Chondrocyte (in vitro differentiated cells): ENCODE measurements at regions not wholly inside any gene's neighbourhood (a gene's known extent, or its start where the extent isn't known, plus 50 kb on each side); places are given as distances from the start of the nearest gene placed in this dataset.

Experiments
- DNase-seq: peaks from one replicate; pipeline ENCODE4 v3.0.0; 2021; ENCODE audit warnings: mixed read lengths, low spot score
- H3K27ac Mint-ChIP-seq: one replicate; pipeline ENCODE4 v1.8.0; 2021; ENCODE audit warnings: mild to moderate bottlenecking, moderate library complexity, mixed read lengths; ENCODE audit not compliant: unreplicated experiment
- H3K27me3 Mint-ChIP-seq: 2 replicates; pipeline ENCODE4 v1.8.0; 2021; ENCODE audit warnings: low read depth, mixed read lengths
- H3K36me3 Mint-ChIP-seq: 2 replicates; pipeline ENCODE4 v1.8.0; 2021; ENCODE audit warnings: low read depth, mixed read lengths
- H3K4me1 Mint-ChIP-seq: 2 replicates; pipeline ENCODE4 v1.8.0; 2021; ENCODE audit warnings: low read depth, mild to moderate bottlenecking, mixed read lengths
- H3K4me3 Mint-ChIP-seq: one replicate; pipeline ENCODE4 v1.8.0; 2021; ENCODE audit warnings: mild to moderate bottlenecking, moderate library complexity, mixed read lengths; ENCODE audit not compliant: unreplicated experiment
- H3K9me3 Mint-ChIP-seq: 2 replicates; pipeline ENCODE4 v1.8.0; 2021; ENCODE audit warnings: low read depth, mixed read lengths
- CTCF ChIP-seq: fragments of 200-600 bp; sonication (generic); IDR thresholded peaks from 2 replicates; pipeline ENCODE4 v1.5.0; 2021; ENCODE audit warnings: antibody characterized with exemption, mild to moderate bottlenecking, moderate library complexity

- Mint-ChIP-seq H3K9me3 (peaks cover 10% of the 10 kb centered on the region), H3K4me3 (no peak overlapping the region), H3K27me3 (no peaks in the 10 kb centered on the region), H3K27ac (no peak overlapping the region), H3K4me1 (no peaks in the 10 kb centered on the region), H3K36me3 (no peaks in the 10 kb centered on the region)
- TF ChIP-seq CTCF: no peak
- peak; percentile 83 for DNase-seq
Measured at GRCh38 chr2:117055499-117056375, 758.8 kb upstream of the DDX18 start.

GRCh38 chr2:117056376-117056748 is 758.1 kb upstream of the DDX18 start:
- H3K36me3 Mint-ChIP-seq: no peaks in the 10 kb centered on the region
- H3K4me1 Mint-ChIP-seq: no peaks in the 10 kb centered on the region
- no peak for TF ChIP-seq CTCF
- H3K9me3 Mint-ChIP-seq: peaks cover 10% of the 10 kb centered on the region
- no peak overlapping the region for H3K4me3 Mint-ChIP-seq
- no peak overlapping the region for H3K27ac Mint-ChIP-seq
- DNase-seq: no peak
- H3K27me3 Mint-ChIP-seq: no peaks in the 10 kb centered on the region

GRCh38 chr2:117057016-117057415 is 757.5 kb upstream of the DDX18 start:
- no peak for TF ChIP-seq CTCF
- Mint-ChIP-seq H3K4me1 (no peaks in the 10 kb centered on the region), H3K27ac (no peak overlapping the region), H3K4me3 (no peak overlapping the region), H3K9me3 (peaks cover 10% of the 10 kb centered on the region), H3K27me3 (no peaks in the 10 kb centered on the region), H3K36me3 (no peaks in the 10 kb centered on the region)
- no peak for DNase-seq

- Mint-ChIP-seq H3K27me3 (no peaks in the 10 kb centered on the region), H3K9me3 (peaks cover 10% of the 10 kb centered on the region), H3K4me1 (no peaks in the 10 kb centered on the region), H3K27ac (no peak overlapping the region), H3K4me3 (no peak overlapping the region), H3K36me3 (no peaks in the 10 kb centered on the region)
- no peak for TF ChIP-seq CTCF
- DNase-seq: no peak
Measured at GRCh38 chr2:117058366-117058765, 756.1 kb upstream of the DDX18 start.

- H3K9me3 Mint-ChIP-seq: no peaks in the 10 kb centered on the region
- H3K27ac Mint-ChIP-seq: no peak overlapping the region
- TF ChIP-seq CTCF: no peak
- no peaks in the 10 kb centered on the region for H3K36me3 Mint-ChIP-seq
- no peak overlapping the region for H3K4me3 Mint-ChIP-seq
- no peaks in the 10 kb centered on the region for H3K4me1 Mint-ChIP-seq
- no peak for DNase-seq
- H3K27me3 Mint-ChIP-seq: no peaks in the 10 kb centered on the region
Measured at GRCh38 chr2:117064021-117064420, 750.5 kb upstream of the DDX18 start.
